Glutamatergic neuron (in vitro differentiated cells): ENCODE measurements at regions not wholly inside any gene's neighbourhood (a gene's known extent, or its start where the extent isn't known, plus 50 kb on each side); places are given as distances from the start of the nearest gene placed in this dataset.

Experiments used
- DNase-seq: peaks from one replicate; pipeline ENCODE4 v3.0.0; 2022
- H3K27ac Mint-ChIP-seq: one replicate; pipeline ENCODE4 v1.8.0; 2020; ENCODE audit warnings: mild to moderate bottlenecking, mixed read lengths, inconsistent platforms; ENCODE audit not compliant: unreplicated experiment
- H3K27me3 Mint-ChIP-seq: one replicate; pipeline ENCODE4 v1.8.0; 2020; ENCODE audit warnings: mild to moderate bottlenecking, moderate library complexity, mixed read lengths, inconsistent platforms; ENCODE audit not compliant: unreplicated experiment
- H3K36me3 Mint-ChIP-seq: one replicate; pipeline ENCODE4 v1.8.0; 2020; ENCODE audit warnings: mild to moderate bottlenecking, mixed read lengths, inconsistent platforms; ENCODE audit not compliant: unreplicated experiment
- H3K4me1 Mint-ChIP-seq: one replicate; pipeline ENCODE4 v1.8.0; 2020; ENCODE audit warnings: mild to moderate bottlenecking, low read depth, mixed read lengths, inconsistent platforms; ENCODE audit not compliant: unreplicated experiment
- H3K4me3 Mint-ChIP-seq: one replicate; pipeline ENCODE4 v1.8.0; 2020; ENCODE audit warnings: mild to moderate bottlenecking, mixed read lengths, inconsistent platforms; ENCODE audit not compliant: unreplicated experiment
- H3K9me3 Mint-ChIP-seq: one replicate; pipeline ENCODE4 v1.8.0; 2020; ENCODE audit warnings: mild to moderate bottlenecking, moderate library complexity, mixed read lengths, inconsistent platforms; ENCODE audit not compliant: unreplicated experiment
- TF ChIP-seq, protein P1 (sequence below): fragments of 200-600 bp; sonication (generic); IDR thresholded peaks from one replicate; pipeline ENCODE4 v1.5.0; 2021; ENCODE audit not compliant: partially characterized antibody, unreplicated experiment

DNA sequence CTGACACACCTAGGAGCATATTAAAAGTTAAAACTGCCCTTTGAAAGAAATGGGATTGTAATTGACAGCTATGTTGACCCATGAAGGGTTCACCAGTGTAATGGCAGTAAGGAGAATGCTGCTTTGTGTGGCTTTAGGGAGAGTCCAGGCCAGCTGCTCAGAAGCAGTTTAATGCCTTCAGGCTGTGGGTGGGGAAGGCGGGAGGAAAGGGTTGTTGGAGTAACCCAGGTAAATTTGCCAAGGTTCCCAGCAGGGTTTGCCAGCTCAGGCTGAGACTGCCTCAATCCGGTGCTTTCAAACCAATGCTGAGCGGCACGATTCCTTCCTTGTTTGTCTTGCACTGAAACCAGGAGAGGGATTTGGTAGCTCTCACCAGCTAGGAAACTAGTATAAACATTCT is 637.2 kb downstream of the INHBA start:
- no peak for DNase-seq
- Mint-ChIP-seq H3K4me3 (no peak overlapping the region), H3K36me3 (no peaks in the 10 kb centered on the region), H3K27me3 (peaks cover 2% of the 10 kb centered on the region), H3K9me3 (no peaks in the 10 kb centered on the region), H3K27ac (no peak overlapping the region), H3K4me1 (no peaks in the 10 kb centered on the region)
- TF ChIP-seq, protein P1, sequence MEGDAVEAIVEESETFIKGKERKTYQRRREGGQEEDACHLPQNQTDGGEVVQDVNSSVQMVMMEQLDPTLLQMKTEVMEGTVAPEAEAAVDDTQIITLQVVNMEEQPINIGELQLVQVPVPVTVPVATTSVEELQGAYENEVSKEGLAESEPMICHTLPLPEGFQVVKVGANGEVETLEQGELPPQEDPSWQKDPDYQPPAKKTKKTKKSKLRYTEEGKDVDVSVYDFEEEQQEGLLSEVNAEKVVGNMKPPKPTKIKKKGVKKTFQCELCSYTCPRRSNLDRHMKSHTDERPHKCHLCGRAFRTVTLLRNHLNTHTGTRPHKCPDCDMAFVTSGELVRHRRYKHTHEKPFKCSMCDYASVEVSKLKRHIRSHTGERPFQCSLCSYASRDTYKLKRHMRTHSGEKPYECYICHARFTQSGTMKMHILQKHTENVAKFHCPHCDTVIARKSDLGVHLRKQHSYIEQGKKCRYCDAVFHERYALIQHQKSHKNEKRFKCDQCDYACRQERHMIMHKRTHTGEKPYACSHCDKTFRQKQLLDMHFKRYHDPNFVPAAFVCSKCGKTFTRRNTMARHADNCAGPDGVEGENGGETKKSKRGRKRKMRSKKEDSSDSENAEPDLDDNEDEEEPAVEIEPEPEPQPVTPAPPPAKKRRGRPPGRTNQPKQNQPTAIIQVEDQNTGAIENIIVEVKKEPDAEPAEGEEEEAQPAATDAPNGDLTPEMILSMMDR = no peak

DNA sequence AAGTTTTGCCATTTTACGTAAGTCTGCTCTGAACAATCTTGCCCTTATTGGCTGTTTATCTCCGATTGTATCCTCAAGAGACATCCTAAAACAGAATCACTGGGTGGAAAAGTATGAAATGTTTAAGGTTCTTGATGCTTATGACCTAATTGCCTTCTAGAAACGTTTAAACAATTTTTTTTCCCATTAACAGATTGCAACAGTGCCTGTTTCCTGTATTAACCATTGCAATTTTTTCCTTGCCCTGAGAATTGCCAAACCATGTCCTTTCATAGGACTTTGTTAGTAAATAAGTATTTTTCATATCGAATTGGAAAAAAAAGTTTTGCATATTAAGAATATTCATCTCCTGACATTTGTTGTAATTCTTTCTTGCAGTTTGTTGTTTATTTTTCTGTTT is 639.8 kb downstream of the INHBA start:
- Mint-ChIP-seq H3K27ac (no peak overlapping the region), H3K4me3 (no peak overlapping the region), H3K4me1 (no peaks in the 10 kb centered on the region), H3K27me3 (peaks cover 2% of the 10 kb centered on the region), H3K9me3 (no peaks in the 10 kb centered on the region), H3K36me3 (no peaks in the 10 kb centered on the region)
- TF ChIP-seq, protein P1 = no peak
- no peak for DNase-seq

DNA sequence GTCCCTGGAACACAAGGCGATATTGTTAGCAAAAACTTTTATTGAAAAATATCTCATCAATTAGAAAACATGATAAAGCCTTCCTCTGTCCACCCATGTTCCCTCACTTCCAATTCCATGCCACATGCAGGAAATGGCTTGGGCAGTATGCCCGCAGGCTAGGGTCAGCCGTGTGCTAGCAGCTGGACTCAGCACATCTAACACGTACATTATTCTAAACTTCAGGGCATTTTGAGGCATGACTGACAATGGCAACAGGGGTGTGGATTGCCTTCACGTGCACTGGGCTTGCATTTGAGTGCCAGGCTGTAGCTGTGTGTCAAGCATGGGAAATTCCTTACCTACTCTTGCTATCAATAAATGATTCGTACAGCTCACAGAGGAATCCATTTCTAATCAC is 642.1 kb downstream of the INHBA start:
- Mint-ChIP-seq H3K9me3 (no peaks in the 10 kb centered on the region), H3K27me3 (peaks cover 2% of the 10 kb centered on the region), H3K36me3 (no peaks in the 10 kb centered on the region), H3K4me3 (no peak overlapping the region), H3K4me1 (no peaks in the 10 kb centered on the region), H3K27ac (no peak overlapping the region)
- TF ChIP-seq, protein P1 = no peak
- no peak for DNase-seq

DNA sequence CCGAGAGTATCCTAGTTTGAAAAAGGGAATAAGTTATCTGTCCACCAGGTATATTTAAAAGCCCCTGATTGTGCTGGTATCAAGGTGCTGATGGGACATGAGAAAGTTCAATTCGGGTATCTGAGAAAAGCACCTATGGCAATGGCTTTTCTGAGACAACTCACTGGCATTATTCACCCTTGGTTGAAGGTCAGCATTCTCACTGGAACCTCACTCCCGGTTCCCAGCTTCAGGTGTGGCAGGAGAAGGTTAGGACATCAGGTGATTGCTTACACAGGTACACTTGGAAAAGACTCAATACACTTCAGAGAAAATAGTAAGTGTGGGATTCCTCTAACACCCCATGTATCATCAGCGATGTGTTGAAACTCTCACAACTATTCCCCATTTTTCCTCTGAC is 643.1 kb downstream of the INHBA start:
- Mint-ChIP-seq H3K9me3 (no peaks in the 10 kb centered on the region), H3K36me3 (no peaks in the 10 kb centered on the region), H3K4me3 (no peak overlapping the region), H3K4me1 (peaks cover 7% of the 10 kb centered on the region), H3K27me3 (peaks cover 2% of the 10 kb centered on the region), H3K27ac (no peak overlapping the region)
- no peak for DNase-seq
- TF ChIP-seq, protein P1 = no peak

DNA sequence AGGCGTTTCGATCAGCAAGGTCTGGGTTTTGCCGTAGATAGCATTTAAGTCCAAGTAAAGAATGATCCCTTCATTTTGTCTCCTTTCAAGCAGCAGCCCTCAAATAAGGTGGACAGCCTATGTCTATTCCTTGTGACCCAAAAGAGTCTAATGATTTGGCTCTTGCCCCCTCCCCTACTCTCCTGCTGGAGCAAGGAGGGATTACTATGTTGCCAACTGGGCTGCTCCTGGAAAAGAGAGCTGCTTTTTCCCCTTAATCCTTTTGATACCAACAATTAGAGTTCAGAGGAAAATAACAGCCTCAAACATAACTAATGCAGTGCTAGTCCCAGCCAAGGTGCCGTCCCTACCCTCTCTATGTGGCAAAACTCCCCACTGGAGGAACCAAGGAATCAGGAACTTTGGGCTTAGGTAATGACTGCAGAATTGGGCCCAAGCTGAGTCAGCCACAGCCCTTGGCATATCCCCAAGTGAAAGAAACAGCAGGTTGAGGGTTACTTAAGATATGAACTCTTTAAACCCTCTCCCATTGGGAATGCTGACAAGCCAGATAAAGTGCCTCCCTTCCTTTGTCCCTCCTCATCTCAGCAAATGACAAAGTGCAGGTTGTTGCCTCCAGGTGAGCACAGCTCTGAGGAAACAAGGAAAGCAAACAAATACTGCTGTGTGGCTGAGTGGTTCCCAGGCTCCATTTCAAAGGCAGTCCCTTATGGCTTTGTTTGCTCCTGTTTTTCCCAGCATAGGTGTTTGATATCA is 643.7 kb downstream of the INHBA start:
- H3K9me3 Mint-ChIP-seq = no peaks in the 10 kb centered on the region
- peaks cover 7% of the 10 kb centered on the region for H3K4me1 Mint-ChIP-seq
- TF ChIP-seq, protein P1 = no peak
- DNase-seq = no peak
- H3K4me3 Mint-ChIP-seq = no peak overlapping the region
- H3K27ac Mint-ChIP-seq = no peak overlapping the region
- H3K36me3 Mint-ChIP-seq = no peaks in the 10 kb centered on the region
- peaks cover 2% of the 10 kb centered on the region for H3K27me3 Mint-ChIP-seq
